ENCODE measurements at regions not wholly inside any gene's neighbourhood (a gene's known extent, or its start where the extent isn't known, plus 50 kb on each side); places are given as distances from the start of the nearest gene placed in this dataset.

- no peak for DNase-seq
These were observed 172.4 kb upstream of the AGR3 start for GRCh38 chr7:17054206-17054605.

GRCh38 chr7:17054836-17055235 is 173.1 kb upstream of the AGR3 start:
- no peak for DNase-seq

- no peak for DNase-seq
These were observed 173.8 kb upstream of the AGR3 start for GRCh38 chr7:17055596-17055995.

- DNase-seq, result no peak
These were observed 174.8 kb upstream of the AGR3 start for GRCh38 chr7:17056491-17057142.

- no peak for DNase-seq
These were observed 175.3 kb upstream of the AGR3 start for GRCh38 chr7:17057143-17057509.

GRCh38 chr7:17058568-17058967 is 176.8 kb upstream of the AGR3 start:
- DNase-seq, result no peak

- no peak for DNase-seq
These were observed 178.3 kb upstream of the AGR3 start for GRCh38 chr7:17060051-17060450.

DNA sequence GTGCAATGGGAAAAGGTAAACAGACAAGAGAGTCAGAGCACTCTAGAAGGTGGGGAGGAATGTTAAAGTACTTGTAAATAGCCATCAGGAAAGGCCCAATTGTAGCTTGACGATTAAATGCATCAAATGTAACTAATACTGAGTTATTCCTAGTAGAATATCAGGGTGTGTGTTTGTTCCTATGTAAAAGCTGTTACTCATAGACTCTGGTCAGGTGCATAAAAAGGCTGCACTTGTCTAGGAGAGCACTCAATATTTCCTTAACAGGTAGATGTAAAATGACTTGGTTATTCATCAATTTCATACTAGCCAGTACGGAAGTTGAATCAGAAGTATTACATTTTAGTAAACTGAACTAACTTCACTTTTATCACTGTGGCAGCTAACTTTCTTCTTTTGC is 179.7 kb upstream of the AGR3 start:
- no peak for DNase-seq

- DNase-seq, result no peak
These were observed 180.6 kb upstream of the AGR3 start for GRCh38 chr7:17062151-17063044.

GRCh38 chr7:17063045-17063383 is 181.2 kb upstream of the AGR3 start:
- DNase-seq, result no peak

DNA sequence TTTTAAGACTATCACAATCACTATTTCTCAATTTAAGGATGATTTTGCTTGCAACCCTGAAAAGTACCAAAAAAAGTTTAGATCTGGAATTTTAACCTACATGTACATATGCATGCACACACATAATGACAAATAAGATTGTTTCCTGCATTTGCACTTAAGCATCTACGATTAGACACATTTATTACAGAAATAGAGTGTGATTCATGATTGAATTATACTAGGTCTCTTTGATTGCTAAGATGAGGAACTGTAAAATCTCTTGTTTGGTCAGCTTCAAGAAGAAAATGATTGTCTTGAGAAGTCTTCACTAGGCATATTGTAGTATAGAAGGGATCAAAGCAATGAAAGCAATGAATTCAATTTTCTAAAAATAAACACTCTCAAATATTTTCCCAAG is 185.9 kb upstream of the AGR3 start:
- no peak for DNase-seq

GRCh38 chr7:17069146-17069545 is 187.4 kb upstream of the AGR3 start:
- DNase-seq, result no peak

GRCh38 chr7:17070231-17070708 is 188.5 kb upstream of the AGR3 start:
- DNase-seq, result no peak

DNA sequence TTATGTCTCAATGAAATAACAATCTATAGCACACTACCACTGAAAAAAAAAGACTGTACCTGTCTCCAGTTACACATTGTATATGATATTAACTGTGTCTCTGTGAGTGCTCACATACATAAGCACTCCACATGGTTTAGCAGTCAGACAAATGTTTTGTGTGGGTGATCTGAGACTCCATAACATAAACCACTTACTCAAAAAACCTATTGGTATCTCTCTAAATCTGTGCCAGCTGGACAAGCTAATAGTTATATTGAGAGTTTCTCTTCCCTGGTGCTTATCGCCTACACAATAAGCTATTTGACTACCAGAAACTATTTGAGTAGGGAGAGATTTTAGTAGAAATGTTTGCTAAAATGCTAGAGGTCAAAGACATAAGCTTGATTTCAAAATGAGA is 190.1 kb upstream of the AGR3 start:
- no peak for DNase-seq

- no peak for DNase-seq
These were observed 193.9 kb upstream of the AGR3 start for GRCh38 chr7:17075601-17076255.

DNA sequence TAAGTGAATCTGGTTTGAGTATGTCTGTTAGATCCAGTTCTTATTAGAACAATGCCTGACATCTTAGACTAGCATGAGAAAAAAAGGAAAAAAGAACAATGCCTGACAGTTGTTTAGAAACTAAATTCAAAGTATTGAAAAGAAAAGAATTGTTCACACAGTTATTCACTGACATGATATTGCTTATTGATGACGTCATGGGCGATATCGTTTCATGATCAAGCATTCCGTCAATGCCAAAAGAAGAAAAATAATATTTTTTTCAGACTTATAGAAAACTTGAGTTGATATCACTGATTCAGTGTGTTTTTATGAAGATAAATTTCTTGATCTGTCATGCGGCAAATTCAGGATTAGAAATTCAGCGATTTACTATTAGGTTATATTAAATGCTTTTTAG is 196.5 kb upstream of the AGR3 start:
- DNase-seq, result no peak

GRCh38 chr7:17083392-17084165 is 201.8 kb upstream of the AGR3 start:
- no peak for DNase-seq

- no peak for DNase-seq
These were observed 202.3 kb upstream of the AGR3 start for GRCh38 chr7:17084166-17084475.

GRCh38 chr7:17085186-17085585 is 203.4 kb upstream of the AGR3 start:
- no peak for DNase-seq

GRCh38 chr7:17086403-17086802 is 204.6 kb upstream of the AGR3 start:
- no peak for DNase-seq

DNA sequence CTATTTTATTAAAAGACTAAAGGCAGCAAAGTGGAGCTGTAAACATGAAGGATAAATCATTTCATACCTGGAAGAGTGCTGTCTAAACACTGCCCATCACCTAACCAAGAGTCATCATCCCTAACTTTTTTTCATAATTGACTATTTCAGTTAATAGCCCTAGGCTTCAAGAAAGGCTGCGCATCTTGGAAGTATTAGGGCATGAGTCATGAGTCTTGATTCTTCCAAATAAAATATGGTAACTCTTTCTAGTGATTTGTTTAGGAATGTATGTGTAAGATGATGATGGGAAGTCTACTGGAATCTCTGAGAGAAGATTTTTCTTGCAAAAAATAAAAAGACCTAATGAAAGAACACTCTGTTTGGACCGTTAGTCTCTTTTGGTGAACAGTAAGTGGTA is 207.7 kb upstream of the AHR start:
- DNase-seq, result no peak

- no peak for DNase-seq
These were observed 205.0 kb upstream of the AHR start for GRCh38 chr7:17093461-17093860.

DNA sequence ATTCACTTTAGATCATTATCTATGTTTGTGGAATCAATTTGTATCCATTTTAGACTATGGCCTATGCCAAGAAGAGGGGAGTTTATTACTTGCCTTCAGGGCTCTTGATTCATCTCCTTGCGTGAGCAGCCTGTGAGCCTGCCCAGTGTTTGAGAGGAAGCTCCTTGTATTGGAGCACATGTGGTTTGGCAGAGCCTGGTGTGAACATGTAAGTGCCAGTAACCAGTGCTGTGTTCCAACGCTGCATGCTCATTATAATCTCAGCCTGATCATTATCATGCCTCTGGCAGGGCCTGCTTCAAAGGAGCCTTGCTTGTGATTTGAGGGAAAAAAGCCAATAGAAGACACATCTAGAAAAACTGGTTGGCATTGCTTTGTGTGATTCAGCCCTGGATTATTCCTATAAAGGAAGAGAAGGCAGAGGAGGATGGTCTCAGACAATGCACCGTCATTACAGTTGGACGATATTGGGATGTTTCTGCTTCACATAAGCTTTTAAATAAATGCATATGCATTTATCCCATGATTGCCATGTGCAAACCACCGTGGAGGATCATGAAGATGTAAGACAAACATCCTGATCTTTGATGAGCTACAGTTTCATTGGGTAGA is 203.4 kb upstream of the AHR start:
- peak; percentile 44 for DNase-seq

Data from DMS153 (cell line).